HG02642 (cell line): ENCODE measurements at regions not wholly inside any gene's neighbourhood (a gene's known extent, or its start where the extent isn't known, plus 50 kb on each side); places are given as distances from the start of the nearest gene placed in this dataset.
"Not testable (repeated sequence)": the region's sequence is repeated elsewhere in the genome, so short reads cannot be mapped to it uniquely, and the experiment has no call there.

Source experiments
- ATAC-seq: cut with Tn5 transposase; IDR thresholded peaks from one replicate; pipeline ENCODE4 v1.9.1; 2021; ENCODE audit warnings: mild to moderate bottlenecking; ENCODE audit not compliant: unreplicated experiment, poor library complexity

- ATAC-seq = no peak
Measured at GRCh38 chr15:62491642-62492041, 326.6 kb upstream of the C2CD4B start.

DNA sequence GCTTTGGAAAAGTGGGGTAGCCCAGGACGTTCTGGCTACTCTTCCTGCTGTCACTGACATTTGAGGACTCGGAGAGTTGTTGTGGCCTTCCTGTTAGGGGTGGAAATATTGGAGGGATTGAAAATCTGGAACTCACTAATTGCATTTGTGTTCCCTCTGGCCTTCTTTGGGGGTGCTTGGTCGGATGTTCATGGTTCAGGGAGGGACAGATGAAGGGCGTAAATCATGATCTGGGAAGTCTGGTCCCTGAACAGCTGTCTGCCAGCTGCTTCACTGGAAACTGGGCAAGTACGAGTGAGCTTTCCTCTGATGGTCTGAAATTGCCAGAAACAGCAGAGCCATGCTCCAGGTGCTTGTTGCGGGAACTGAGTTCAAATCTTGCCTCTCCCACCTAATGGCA, 327.8 kb upstream of the C2CD4B start:
- ATAC-seq = no peak

- no peak for ATAC-seq
Measured at GRCh38 chr15:62494197-62494596, 329.1 kb upstream of the C2CD4B start.

DNA sequence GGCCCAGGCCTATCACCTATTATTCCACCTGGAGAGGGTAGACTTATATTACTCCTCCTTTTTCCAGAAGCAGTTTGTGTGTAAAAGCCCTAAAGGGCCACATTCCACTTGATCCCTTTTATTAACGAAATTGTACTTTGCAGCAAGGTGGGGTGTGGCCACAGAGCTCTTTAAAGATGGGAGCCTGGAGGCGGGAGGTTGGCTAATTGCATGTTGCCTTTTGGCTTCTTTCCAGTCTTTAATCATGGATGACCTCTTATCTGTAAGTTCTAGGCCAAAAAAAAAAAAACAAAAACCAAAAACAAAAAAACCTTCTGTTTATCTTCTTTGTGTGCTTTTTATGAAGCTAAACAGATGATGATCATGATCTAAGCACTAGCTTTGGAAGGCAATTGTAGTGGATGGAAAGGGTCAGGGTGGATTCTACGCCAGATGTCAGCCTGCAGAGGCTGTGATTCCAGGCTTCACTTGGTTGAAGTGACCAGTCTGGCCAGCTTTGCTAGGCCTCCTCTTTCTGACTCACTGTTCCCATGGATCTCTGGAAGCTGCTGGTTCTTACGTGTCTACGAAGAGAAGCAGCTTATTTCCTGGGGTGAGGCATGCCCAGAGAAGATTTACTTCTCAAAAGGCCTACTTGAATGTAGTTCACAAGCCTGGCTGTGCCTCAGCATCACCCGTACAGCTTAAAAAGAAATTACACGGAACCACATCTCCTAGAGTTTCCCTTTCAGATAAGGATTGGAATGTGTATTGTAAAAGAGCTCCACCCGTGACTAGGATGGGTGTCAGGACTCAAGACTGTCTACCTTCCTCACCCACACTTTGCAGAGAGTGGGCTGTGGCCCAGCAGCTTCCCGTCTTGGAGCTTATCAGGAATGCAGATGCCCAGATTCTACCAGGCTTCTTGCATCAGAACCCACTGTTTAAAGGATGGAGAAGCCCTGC, 330.9 kb upstream of the C2CD4B start:
- no peak for ATAC-seq

DNA sequence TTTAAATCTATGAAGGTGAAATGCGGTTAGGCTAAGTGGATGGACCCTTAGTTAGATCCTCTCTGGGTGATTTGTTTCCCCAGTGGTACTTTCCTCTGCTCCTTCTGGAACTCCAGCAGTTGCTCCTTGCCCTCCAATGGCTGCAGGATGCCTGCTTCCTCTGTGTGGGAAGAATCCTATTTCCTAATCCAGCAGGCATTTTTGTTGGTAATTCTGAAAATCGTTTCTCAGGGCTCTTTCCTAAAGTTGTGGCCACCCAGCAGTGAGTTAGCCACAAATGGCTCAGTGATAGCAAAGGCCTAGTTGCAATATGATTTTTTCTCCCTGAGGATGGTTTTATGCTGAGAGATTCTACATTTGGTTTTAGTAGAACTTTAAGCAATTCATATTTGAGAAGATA, 332.3 kb upstream of the C2CD4B start:
- no peak for ATAC-seq

- no peak for ATAC-seq
Measured at GRCh38 chr15:62498278-62498677, 333.2 kb upstream of the C2CD4B start.

DNA sequence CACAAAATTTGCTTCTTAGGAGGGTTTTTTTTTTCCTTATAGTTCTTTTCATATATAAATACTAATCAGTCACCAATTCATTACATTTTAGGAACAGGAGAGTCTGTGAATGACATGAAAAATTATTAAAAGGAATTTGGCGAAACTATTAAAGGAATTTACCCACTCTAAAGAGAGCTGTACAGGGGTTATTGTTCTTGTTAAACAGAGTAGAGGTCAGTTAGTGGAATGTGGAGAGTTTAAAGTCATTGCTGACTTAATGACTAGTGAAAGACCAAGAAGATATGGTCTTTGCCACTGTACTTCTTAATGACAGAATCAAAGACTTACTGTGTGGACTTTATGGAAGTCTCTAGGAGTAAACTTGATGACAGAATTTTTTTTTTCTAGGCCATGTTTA, 333.6 kb upstream of the C2CD4B start:
- no peak for ATAC-seq

DNA sequence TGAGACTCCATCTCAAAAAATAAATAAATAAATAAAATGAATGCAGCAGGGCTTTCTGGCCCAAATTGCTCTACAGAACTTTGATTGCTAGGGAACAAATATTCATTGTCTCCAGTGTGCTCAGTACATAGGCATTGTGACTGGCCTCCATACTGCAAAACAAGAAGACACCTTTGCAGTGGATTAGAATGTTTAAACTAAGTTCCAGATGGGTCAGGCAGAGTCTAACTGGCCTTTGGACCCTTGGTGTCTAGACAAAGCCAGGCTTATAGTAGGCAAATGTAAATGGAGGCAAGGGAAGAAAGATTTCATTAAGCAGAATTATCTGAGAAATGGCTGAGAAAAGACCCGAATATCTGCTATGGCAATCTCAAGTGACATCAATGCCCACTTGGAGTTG, 335.2 kb upstream of the C2CD4B start:
- no peak for ATAC-seq

DNA sequence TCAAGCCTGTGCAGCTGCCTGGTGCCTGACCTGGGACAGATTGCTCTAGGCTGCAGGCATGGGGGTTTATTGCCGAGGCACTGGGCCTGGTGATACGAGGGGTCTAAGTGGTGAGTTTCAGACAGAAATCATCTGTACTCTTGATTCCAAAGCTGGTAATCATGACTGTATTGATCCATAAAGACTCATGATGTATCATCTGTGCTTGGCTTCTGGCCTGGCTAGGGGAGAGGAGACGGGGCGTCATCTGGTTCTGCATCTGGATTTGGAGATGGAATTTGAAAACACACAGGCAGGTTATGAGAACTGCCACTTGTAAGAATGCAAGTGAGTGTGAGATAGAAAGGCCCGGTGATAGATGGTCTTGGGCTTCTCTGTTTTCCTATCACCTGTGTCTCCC, 337.4 kb upstream of the C2CD4B start:
- ATAC-seq = no peak

- ATAC-seq = no peak
Measured at GRCh38 chr15:62503451-62503850, 338.4 kb upstream of the C2CD4B start.

DNA sequence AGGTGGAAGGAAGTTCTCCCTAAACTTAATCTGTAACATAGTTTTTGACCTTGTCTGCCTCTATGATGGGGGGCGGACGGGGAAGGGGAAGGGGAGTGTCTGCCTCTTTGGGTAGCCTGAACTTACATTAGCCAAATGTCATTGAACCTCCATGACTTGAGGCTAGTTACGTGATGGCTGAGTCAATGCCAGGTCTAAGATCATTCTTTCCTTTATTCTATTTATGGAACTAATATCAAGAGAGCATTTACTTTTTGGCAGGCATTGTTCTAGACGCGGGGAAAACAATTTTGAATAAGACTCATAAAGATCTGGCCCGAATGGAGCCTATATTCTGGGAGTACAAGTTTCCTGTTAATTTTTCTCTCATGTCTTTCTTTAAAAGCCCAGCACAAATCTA, 340.7 kb upstream of the C2CD4B start:
- no peak for ATAC-seq

- ATAC-seq = no peak
Measured at GRCh38 chr15:62506217-62506805, 341.2 kb upstream of the C2CD4B start.

DNA sequence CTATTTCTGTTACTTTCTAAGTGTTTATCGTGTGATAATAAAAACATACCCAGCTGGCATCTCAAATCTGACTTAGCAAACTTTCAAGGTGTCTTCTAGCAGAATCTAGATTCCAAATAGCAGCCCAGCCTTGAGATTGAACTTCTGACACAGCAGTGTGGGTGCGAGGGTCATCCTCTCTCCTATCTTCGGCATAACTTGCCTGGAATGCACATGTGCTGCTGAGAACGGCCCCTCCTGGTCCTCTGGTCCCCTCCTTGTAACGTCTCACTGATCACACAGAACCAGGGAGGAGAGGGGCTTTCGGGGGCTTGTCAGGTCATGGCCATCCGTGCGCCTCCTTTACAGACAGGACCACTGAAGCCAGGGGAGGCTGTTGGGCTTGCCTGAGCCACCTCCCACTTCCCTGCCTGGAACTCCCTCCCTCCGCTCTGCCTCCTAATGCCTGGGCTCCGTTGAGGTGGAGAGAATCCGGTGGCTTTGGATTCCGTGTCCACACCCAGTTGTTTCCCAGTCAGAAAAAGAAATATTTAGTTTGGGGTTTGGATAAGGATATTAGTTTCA, 344.4 kb upstream of the C2CD4B start:
- ATAC-seq = no peak

DNA sequence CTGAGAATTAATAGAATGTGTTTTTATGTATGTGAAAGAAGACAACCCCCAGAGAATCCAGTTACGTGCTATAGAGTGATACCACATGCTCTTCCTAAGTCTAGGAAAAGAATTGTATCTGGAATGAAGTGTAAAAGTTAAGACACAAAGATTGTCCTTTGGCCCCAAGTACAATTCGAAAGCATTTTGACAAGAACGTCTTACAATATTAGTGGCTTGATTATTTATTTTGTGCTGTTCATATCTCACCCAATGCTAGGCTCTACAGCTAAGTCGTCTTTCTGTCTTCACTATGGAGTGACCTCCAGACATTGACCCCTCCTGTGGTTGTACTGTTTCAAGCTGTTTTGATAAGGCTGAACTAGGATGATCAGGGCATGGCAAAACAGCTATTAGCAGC, 345.7 kb upstream of the C2CD4B start:
- no peak for ATAC-seq

GRCh38 chr15:62512904-62513303, 347.8 kb upstream of the C2CD4B start:
- no peak for ATAC-seq

- ATAC-seq = no peak
Measured at GRCh38 chr15:62513893-62514292, 348.8 kb upstream of the C2CD4B start.

GRCh38 chr15:62515696-62516395, 350.8 kb upstream of the C2CD4B start:
- ATAC-seq = no peak

DNA sequence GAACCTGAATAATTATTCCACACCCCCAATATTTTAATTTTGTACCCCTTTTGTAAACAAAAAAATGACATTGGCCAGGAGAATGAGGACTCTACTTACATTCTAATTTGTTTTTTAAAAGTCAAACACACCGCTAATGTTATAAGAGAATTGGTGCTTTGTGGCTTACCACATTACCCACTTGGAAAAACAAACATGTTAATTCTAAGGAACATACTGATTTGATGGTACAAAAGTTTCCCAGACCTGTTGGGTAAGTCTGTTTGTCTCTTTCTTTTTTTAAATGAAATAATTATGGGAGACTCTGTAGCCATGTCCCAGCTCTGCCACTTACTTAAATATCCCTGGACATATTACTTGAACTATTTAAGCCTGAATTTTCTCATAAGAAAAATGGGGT, 352.5 kb upstream of the C2CD4B start:
- ATAC-seq = no peak

DNA sequence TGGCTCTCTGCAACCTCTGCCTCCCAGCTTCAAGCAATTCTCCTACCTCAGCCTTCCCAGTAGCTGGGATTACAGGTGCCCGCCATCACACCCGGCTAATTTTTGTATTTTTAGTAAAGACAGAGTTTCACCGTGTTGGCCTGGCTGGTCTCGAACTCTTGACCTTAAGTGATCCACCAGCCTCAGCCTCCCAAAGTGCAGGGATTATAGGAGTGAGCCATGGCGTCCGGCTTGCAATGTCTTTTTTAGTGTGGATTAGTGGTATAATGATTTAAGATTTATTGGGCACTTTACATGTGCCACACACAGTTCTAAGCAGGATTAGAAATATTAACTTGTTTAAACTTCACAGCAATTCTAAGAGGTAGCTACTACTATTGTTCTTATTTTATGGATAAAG, 353.6 kb upstream of the C2CD4B start:
- ATAC-seq = not testable (repeated sequence)

- ATAC-seq = no peak
Measured at GRCh38 chr15:62519900-62520299, 354.8 kb upstream of the C2CD4B start.

GRCh38 chr15:62520887-62521286, 355.8 kb upstream of the C2CD4B start:
- ATAC-seq = no peak
